HG03196 (cell line): ENCODE measurements at regions not wholly inside any gene's neighbourhood (a gene's known extent, or its start where the extent isn't known, plus 50 kb on each side); places are given as distances from the start of the nearest gene placed in this dataset.
"Not testable (repeated sequence)": the region's sequence is repeated elsewhere in the genome, so short reads cannot be mapped to it uniquely, and the experiment has no call there.

Source experiments
- ATAC-seq: cut with Tn5 transposase; IDR thresholded peaks from one replicate; pipeline ENCODE4 v1.9.1; 2021; ENCODE audit not compliant: unreplicated experiment

DNA sequence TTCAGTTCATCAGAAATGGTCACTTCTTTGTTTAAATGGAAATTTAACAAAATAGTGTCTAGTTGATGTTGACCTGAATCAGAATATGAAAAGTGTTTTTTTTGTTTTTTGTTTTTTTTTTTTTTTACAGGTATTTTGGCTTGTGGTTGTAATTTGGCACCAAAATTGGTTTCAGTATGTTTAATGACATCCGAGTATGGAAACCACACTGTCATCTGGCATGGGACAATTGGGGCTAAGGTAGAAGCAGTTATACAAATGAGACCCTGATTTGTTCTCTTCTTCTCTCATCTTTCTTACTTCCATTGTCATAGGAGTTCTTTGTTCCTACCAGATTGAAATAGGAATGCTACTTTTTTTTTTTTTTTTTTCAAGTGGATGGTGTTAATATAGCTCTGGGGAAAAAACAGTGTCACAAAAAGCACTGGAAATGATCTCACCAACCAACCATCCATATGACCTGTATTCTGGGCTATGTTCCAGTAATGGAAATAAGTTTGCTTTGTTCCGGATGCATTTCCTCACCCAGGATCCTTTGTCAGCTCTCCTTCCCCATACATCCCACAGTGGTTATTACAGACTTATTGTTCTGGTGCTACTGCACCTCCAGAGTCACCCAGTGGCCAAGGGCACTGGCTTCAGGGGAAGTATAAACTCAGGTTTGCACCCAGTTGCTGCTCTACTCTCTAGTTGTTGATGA lies 95.8 kb downstream of the ATXN3L start:
- ATAC-seq = no peak

DNA sequence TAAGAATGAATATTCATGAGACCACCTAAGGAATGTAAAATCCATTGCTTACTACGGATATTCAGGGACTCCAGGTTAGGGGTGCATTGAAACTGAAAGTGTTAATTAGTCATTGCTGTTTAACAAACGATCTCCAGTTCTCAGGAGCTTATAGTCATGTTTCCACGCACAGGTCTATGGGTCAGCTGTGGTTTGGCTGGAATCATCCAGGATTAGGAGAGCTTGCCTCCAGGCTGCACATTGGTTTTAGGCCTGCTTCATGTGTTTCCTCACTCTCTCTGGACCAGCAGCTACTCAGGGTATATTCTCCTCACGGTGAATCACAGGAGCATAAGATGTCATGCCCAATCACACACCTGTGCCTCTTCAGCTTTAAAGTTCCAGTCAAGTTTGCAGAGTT lies 98.9 kb downstream of the ATXN3L start:
- ATAC-seq = no peak

GRCh38 chrX:13219991-13220764 lies 99.7 kb downstream of the ATXN3L start:
- ATAC-seq = no peak

DNA sequence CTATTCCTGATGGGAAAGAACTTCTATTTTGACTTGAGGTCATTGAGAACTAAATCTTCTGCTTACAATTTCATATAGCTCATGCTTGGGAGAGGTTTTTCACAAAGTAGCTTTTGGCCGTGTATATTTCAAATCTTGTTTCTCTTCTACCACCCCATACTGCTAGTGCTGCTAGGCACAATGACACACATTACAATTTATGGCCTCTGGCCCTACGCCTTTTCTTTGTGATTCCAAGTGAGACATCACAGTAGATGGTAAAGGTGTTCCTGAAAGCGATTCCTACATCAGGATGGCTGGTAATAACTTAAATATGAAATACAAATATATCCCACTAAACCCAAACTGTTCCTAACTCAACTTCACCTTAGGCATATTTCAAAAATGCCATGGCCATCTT lies 101.1 kb downstream of the ATXN3L start:
- ATAC-seq = no peak

GRCh38 chrX:13216139-13216538 lies 103.7 kb downstream of the ATXN3L start:
- ATAC-seq = no peak

- ATAC-seq = no peak
These were observed 104.1 kb downstream of the ATXN3L start for GRCh38 chrX:13215729-13216128.

- no peak for ATAC-seq
These were observed 107.6 kb downstream of the ATXN3L start for GRCh38 chrX:13212191-13212651.

GRCh38 chrX:13210142-13210541 lies 109.7 kb downstream of the ATXN3L start:
- ATAC-seq = not testable (repeated sequence)

- not testable (repeated sequence) for ATAC-seq
These were observed 110.1 kb downstream of the ATXN3L start for GRCh38 chrX:13209704-13210103.

- ATAC-seq = no peak
These were observed 111.4 kb downstream of the ATXN3L start for GRCh38 chrX:13208281-13208935.

- no peak for ATAC-seq
These were observed 116.6 kb downstream of the ATXN3L start for GRCh38 chrX:13203271-13203670.

DNA sequence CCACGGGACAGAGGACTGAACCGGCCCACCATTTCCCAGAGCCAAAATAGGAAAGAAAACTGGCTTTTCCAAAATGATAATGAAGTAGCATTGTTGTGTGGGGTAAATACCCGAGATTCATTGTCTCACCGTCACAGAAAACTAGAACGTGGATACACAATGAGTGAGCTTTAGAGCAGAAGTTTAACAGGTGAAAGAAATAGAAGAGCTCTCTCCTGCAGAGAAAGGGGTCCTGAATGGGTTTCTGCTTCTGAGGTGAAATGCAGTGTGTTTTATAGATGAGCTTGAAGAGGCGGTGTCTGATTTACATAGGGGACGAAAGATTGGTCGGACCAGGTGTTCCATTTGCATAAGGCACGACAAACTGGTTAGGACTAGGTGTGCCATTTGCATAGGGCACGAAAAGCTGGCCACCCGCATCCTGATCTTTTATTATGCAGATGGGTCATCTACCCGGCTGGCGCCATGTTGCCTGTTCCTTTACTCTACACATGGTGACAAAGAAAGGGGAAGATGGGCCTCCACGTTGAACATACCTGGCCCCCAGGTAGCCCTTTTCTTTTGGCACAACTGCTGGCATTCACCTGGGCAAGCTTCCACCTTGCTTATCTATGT lies 118.1 kb downstream of the ATXN3L start:
- no peak for ATAC-seq

GRCh38 chrX:13200398-13200797 lies 119.5 kb downstream of the ATXN3L start:
- ATAC-seq = no peak

- no peak for ATAC-seq
These were observed 121.1 kb downstream of the ATXN3L start for GRCh38 chrX:13198762-13199064.

DNA sequence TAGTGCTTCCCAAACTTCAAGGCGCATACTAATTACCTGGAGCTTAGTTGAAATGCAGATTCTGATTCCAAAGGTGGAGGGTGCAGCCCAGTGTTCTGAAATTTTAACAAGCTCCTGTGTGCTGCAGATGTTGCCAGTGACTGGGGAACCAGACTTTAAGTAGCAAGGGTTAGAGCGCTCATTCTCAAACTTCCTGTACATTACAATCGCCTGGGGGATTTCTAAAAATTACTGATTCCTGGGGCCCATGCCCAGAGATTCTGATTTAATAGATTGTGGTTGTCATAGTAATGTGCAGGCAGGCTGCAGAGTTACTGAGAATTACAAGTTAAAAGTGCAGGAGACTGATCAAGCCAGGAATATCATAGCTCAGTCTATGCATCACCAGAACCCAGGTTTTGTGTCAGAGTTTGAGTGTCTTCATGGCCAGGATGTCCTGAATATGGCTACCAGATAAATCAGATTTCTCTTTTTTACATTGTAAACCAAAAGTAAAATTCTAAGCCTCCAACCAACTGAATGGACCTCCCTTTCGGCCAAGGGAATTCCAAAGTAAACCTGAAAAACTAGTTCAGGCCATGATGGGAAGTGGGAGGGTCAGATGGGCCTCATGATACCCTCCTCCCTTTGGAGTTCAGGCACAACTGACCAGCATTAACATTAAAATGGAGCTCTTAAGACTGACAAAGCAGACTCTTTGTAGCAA lies 121.6 kb downstream of the ATXN3L start:
- ATAC-seq = no peak

DNA sequence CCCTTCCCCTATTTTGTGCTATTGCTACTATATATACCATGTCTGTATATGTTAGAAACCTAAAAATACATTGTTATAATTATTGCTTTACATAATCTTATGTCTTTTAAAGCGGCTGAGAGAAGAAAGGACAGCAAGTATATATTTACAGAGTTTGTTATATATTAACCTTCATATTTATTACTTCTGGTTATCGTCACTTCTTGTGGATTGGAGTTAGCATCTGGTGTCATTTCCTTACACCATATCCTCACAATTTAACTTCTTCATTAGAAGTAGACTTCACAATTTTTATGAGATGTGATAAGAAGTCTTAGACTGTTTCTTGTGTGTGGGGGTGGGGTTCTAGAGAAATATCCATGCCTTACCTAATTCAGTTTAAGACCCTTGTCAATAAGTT lies 123.1 kb downstream of the ATXN3L start:
- ATAC-seq = no peak

- ATAC-seq = no peak
These were observed 124.5 kb downstream of the ATXN3L start for GRCh38 chrX:13195340-13195739.

GRCh38 chrX:13194291-13195103 lies 125.4 kb downstream of the ATXN3L start:
- ATAC-seq = no peak

DNA sequence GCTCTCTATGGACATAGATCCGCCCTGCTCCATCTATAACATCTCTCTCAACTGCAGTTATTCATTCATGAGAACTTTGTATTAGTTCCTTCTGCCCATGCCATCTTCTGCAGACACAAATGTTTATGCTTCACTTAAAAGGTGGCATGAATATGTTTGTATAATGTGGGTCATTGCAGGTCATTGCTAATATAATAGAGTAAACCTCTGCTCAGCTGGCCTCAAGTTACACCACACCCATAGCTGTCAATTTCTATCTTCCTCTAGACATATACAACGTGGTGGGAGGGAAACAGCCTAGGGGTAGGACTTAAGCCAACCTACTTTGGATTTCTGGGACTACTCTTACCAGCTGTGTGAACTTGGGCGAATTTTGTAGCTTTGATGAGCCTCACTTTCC lies 129.8 kb downstream of the ATXN3L start:
- ATAC-seq = no peak

- ATAC-seq = no peak
These were observed 130.5 kb downstream of the ATXN3L start for GRCh38 chrX:13189380-13189779.
